HG02943 (cell line): ENCODE measurements at regions not wholly inside any gene's neighbourhood (a gene's known extent, or its start where the extent isn't known, plus 50 kb on each side); places are given as distances from the start of the nearest gene placed in this dataset.
"Not testable (repeated sequence)": the region's sequence is repeated elsewhere in the genome, so short reads cannot be mapped to it uniquely, and the experiment has no call there.

Experiments used
- ATAC-seq: cut with Tn5 transposase; IDR thresholded peaks from one replicate; pipeline ENCODE4 v1.9.1; 2021; ENCODE audit warnings: mild to moderate bottlenecking, low read depth, moderate library complexity; ENCODE audit not compliant: unreplicated experiment

- no peak for ATAC-seq
These were observed 226.2 kb downstream of the ATPSCKMT start for GRCh38 chr5:10023494-10023893.

GRCh38 chr5:10021248-10021647, 228.4 kb downstream of the ATPSCKMT start:
- no peak for ATAC-seq

GRCh38 chr5:10019236-10019635, 230.5 kb downstream of the ATPSCKMT start:
- no peak for ATAC-seq

GRCh38 chr5:10018201-10019069, 231.3 kb downstream of the ATPSCKMT start:
- no peak for ATAC-seq

GRCh38 chr5:10017786-10018185, 231.9 kb downstream of the ATPSCKMT start:
- ATAC-seq = no peak

GRCh38 chr5:10016559-10016958, 233.1 kb downstream of the ATPSCKMT start:
- ATAC-seq = not testable (repeated sequence)

- ATAC-seq = not testable (repeated sequence)
These were observed 234.0 kb downstream of the ATPSCKMT start for GRCh38 chr5:10015681-10016080.

GRCh38 chr5:10009802-10010201, 239.9 kb downstream of the ATPSCKMT start:
- ATAC-seq = no peak

GRCh38 chr5:9987101-9987500, 262.6 kb downstream of the ATPSCKMT start:
- no peak for ATAC-seq

- ATAC-seq = no peak
These were observed 272.6 kb downstream of the ATPSCKMT start for GRCh38 chr5:9977070-9977469.

- no peak for ATAC-seq
These were observed 273.1 kb downstream of the ATPSCKMT start for GRCh38 chr5:9976621-9977020.

GRCh38 chr5:9972059-9972458, 277.6 kb downstream of the ATPSCKMT start:
- no peak for ATAC-seq

GRCh38 chr5:9971301-9971700, 278.4 kb downstream of the ATPSCKMT start:
- ATAC-seq = no peak

- ATAC-seq = no peak
These were observed 290.8 kb downstream of the ATPSCKMT start for GRCh38 chr5:9958914-9959313.

GRCh38 chr5:9957214-9957613, 292.5 kb downstream of the ATPSCKMT start:
- no peak for ATAC-seq

GRCh38 chr5:9956725-9957124, 293.0 kb downstream of the ATPSCKMT start:
- no peak for ATAC-seq

- ATAC-seq = no peak
These were observed 294.1 kb downstream of the ATPSCKMT start for GRCh38 chr5:9955586-9955985.

- ATAC-seq = no peak
These were observed 294.8 kb downstream of the ATPSCKMT start for GRCh38 chr5:9954869-9955268.

GRCh38 chr5:9953691-9954090, 296.0 kb downstream of the ATPSCKMT start:
- no peak for ATAC-seq

GRCh38 chr5:9951865-9952516, 297.7 kb downstream of the ATPSCKMT start:
- ATAC-seq = no peak

- ATAC-seq = no peak
These were observed 301.7 kb downstream of the ATPSCKMT start for GRCh38 chr5:9947944-9948343.

GRCh38 chr5:9947225-9947714, 302.4 kb downstream of the ATPSCKMT start:
- no peak for ATAC-seq
